CD8-positive, alpha-beta memory T cell (primary cell): ENCODE measurements at regions not wholly inside any gene's neighbourhood (a gene's known extent, or its start where the extent isn't known, plus 50 kb on each side); places are given as distances from the start of the nearest gene placed in this dataset.
"Not testable (repeated sequence)": the region's sequence is repeated elsewhere in the genome, so short reads cannot be mapped to it uniquely, and the experiment has no call there.

Experiments
- CTCF ChIA-PET: fragments of 350-600 bp; sonication (Branson Sonifier 250); formaldehyde crosslinking; loops from one replicate; lab custom pipeline; 2021; ENCODE audit warnings: antibody characterized with exemption; lab: Charles Lee
- POLR2A ChIA-PET: fragments of 350-600 bp; sonication (Branson Sonifier 250); formaldehyde crosslinking; loops from one replicate; lab custom pipeline; 2021; ENCODE audit warnings: antibody characterized with exemption; lab: Charles Lee
- DNase-seq, 5 donors: peaks; one replicate each; pipeline versions ENCODE4 v3.0.0 to v3.0.0-alpha.2; 2020 to 2022; ENCODE audit warnings: mixed read lengths in 1 of 5
- H3K27ac ChIP-seq: one replicate; pipeline ENCODE4 v1.7.0; 2013; ENCODE audit warnings: low read depth, mild to moderate bottlenecking, low read length, moderate library complexity
- H3K27me3 ChIP-seq: 2 replicates; pipeline ENCODE4 v1.7.0; 2013; ENCODE audit warnings: low read length, mild to moderate bottlenecking; ENCODE audit not compliant: insufficient read depth, poor library complexity, severe bottlenecking
- H3K36me3 ChIP-seq: 2 replicates; pipeline ENCODE4 v1.7.0; 2013; ENCODE audit warnings: mild to moderate bottlenecking, low read length, moderate library complexity; ENCODE audit not compliant: insufficient read depth
- H3K4me1 ChIP-seq: 2 replicates; pipeline ENCODE4 v1.7.0; 2013; ENCODE audit warnings: mild to moderate bottlenecking, low read length, moderate library complexity; ENCODE audit not compliant: insufficient read depth
- H3K4me3 ChIP-seq: 2 replicates; pipeline ENCODE4 v1.7.0; 2013; ENCODE audit warnings: mild to moderate bottlenecking, low read length
- H3K9me3 ChIP-seq: 2 replicates; pipeline ENCODE4 v1.7.0; 2013; ENCODE audit warnings: mild to moderate bottlenecking, low read length
- H3K27ac Mint-ChIP-seq, 8 donors: one replicate each; pipeline ENCODE4 v1.8.0; 2020 to 2021; ENCODE audit warnings: mixed read lengths in 8 of 8, mild to moderate bottlenecking in 6 of 8, inconsistent platforms in 3 of 8, moderate library complexity in 3 of 8
- H3K27me3 Mint-ChIP-seq, 2 donors: one replicate each; pipeline ENCODE4 v1.8.0; 2020 to 2021; ENCODE audit warnings: mixed read lengths in 2 of 2, mild to moderate bottlenecking in 1 of 2, moderate library complexity in 1 of 2
- H3K36me3 Mint-ChIP-seq, 3 donors: one replicate each; pipeline ENCODE4 v1.8.0; 2020 to 2021; ENCODE audit warnings: mixed read lengths in 3 of 3, inconsistent platforms in 1 of 3, mild to moderate bottlenecking in 1 of 3
- H3K4me1 Mint-ChIP-seq, 3 donors: one replicate each; pipeline ENCODE4 v1.8.0; 2020 to 2021; ENCODE audit warnings: mixed read lengths in 3 of 3, inconsistent platforms in 1 of 3, mild to moderate bottlenecking in 1 of 3
- H3K4me3 Mint-ChIP-seq, 7 donors: one replicate each; pipeline ENCODE4 v1.8.0; 2020 to 2021; ENCODE audit warnings: mixed read lengths in 7 of 7, mild to moderate bottlenecking in 6 of 7, moderate library complexity in 4 of 7, inconsistent platforms in 2 of 7
- H3K9me3 Mint-ChIP-seq, 5 donors: one replicate each; pipeline ENCODE4 v1.8.0; 2020 to 2022; ENCODE audit warnings: mixed read lengths in 5 of 5, mild to moderate bottlenecking in 3 of 5, moderate library complexity in 2 of 5, inconsistent platforms in 1 of 5

DNA sequence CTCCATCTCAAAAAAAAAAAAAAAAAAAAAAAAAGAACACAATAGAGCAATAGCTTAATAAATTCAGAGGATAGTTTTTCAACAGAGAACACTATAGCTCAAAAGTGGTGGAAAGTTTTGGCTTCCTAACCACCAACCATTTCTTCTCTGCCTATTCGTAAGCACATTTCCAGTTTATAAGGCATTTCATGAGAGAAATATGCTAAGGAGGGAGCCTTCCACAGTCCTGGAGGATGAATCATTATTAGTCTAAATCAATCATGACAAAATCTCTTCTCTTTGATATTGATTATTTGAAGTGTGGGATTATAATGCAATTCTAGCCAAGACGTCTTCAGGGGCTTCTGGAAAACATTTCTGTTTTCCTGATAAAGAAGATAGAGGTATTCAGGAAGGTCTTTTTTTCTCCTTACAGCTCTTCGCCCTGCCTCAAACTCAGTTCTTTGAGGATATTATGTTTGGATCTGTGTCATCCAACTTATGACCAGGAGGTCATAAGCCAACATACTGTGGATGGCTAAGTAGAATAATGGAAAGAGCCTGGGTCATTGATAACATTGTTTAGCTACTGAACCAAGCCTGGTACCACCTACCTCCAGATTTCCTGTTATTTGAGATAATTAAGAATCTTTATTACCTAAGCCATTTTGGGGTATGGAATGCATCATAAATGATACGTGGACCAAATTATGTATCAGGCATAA is 207.3 kb downstream of the TRIB2 start:
- ChIA-PET CTCF (no interaction called here), POLR2A (no interaction called here)
- no peak overlapping the region for H3K4me3 Mint-ChIP-seq
- Histone ChIP-seq H3K4me1 (no peaks in the 10 kb centered on the region), H3K27me3 (no peaks in the 10 kb centered on the region), H3K4me3 (no peak overlapping the region), H3K36me3 (no peaks in the 10 kb centered on the region), H3K9me3 (no peaks in the 10 kb centered on the region), H3K27ac (no peak overlapping the region)
- H3K4me1 Mint-ChIP-seq, result peaks cover 0 to 8% (median 4%) of the 10 kb centered on the region in 3 donors
- no peak for DNase-seq
- no peaks in the 10 kb centered on the region for H3K9me3 Mint-ChIP-seq
- H3K36me3 Mint-ChIP-seq, result peaks cover 0 to 11% (median 0%) of the 10 kb centered on the region in 3 donors
- H3K27ac Mint-ChIP-seq, result no peak overlapping the region
- H3K27me3 Mint-ChIP-seq, result peaks cover 1 to 8% of the 10 kb centered on the region in 2 donors

DNA sequence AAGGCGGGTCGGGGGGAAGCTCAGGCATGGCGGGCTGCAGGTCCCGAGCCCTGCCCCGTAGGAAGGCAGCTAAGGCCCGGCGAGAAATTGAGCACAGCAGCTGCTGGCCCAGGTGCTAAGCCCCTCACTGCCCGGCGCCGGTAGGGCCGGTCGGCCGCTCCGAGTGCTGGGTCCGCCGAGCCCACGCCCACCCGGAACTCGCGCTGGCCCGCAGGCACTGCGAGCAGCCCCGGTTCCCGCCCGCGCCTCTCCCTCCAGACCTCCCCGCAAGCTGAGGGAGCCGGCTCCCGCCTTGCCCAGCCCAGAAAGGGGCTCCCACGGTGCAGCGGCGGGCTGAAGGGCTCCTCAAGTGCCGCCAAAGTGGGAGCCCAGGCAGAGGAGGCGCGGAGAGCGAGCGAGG is 209.9 kb downstream of the TRIB2 start:
- POLR2A ChIA-PET, result not testable (repeated sequence)

DNA sequence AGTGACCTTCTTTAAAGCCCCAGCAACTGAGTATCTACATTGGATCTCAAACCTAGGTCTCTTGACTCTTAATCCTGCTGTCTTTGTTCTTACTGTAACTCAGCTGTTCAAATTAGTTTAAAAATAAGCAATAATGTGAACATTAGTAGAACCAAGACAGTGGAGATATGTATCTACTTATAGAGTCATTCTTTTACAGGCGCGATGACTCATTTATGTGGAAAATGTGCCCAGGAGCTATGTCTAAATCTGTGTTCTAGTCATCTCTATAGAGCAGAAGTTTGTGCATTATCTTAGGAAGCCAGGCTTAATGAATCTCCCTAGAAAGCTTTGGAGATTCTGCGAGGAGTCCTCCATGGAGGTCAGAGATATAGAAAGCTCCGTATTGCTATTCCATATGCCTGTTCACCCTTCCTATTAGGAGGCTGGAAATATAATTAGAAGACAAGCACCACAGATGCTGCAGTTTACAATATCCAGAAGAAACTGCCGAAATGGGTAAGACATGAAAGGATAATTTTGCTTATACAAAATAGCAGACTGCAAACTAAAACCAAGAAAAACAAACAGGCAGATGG is 211.6 kb downstream of the TRIB2 start:
- no peak overlapping the region for H3K27ac ChIP-seq
- ChIA-PET CTCF (interaction anchor here (0.9 to 4.9 kb wide), 2 partner anchors 212 to 1064 kb away, joined by 4 to 45 read pairs; partner anchors contain the start of gene TRIB2), POLR2A (no interaction called here)
- no peaks in the 10 kb centered on the region for H3K36me3 ChIP-seq
- Mint-ChIP-seq H3K9me3 (no peaks in the 10 kb centered on the region), H3K36me3 (peaks cover 0 to under 1% (median 0%) of the 10 kb centered on the region in 3 donors), H3K4me3 (no peak overlapping the region), H3K4me1 (peaks cover 5 to 15% (median 7%) of the 10 kb centered on the region in 3 donors), H3K27ac (no peak overlapping the region), H3K27me3 (peaks cover 0 to 1% of the 10 kb centered on the region in 2 donors)
- no peaks in the 10 kb centered on the region for H3K4me1 ChIP-seq
- H3K27me3 ChIP-seq, result no peaks in the 10 kb centered on the region
- no peak for DNase-seq
- no peak overlapping the region for H3K4me3 ChIP-seq
- no peaks in the 10 kb centered on the region for H3K9me3 ChIP-seq

More for the DNA sequence above, 209.9 kb downstream of the TRIB2 start:
- H3K9me3 Mint-ChIP-seq, H3K36me3 ChIP-seq, H3K27me3 Mint-ChIP-seq, H3K4me1 ChIP-seq, H3K27me3 ChIP-seq, DNase-seq, H3K27ac ChIP-seq, H3K27ac Mint-ChIP-seq, H3K4me3 ChIP-seq, H3K36me3 Mint-ChIP-seq, CTCF ChIA-PET, H3K4me3 Mint-ChIP-seq, H3K9me3 ChIP-seq: not testable (repeated sequence)
- peaks cover 5 to 15% (median 7%) of the 10 kb centered on the region in 3 donors for H3K4me1 Mint-ChIP-seq

DNA sequence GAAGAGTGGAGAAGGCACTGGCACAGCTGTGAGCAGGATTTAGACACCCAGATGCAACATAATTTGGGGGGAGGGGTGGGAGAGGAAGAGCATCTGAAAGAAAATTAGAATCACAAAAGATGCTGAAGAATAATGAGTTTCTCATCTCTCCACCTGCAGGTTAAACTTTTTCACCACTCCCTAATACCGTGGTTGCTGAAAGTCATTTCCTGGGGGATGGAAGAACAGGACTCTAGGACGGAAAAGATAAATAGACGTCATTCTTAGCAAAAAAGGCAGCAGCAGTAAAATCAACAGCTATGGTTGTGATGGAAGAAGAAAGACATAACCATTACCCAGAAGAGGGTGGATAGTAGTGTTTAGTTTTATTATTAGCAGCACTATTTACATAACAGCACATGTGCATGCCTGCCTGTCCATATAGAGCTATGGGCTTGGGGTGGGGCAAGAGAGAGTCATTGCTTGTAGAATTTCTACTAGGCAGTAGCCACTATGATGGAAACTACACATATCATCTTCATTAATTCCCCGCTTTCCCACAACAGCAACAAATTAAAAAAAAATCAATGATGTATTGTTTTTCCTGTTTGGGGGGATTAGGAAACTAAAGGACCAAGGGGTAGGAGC is 212.2 kb downstream of the TRIB2 start:
- H3K4me1 ChIP-seq, result no peaks in the 10 kb centered on the region

DNA sequence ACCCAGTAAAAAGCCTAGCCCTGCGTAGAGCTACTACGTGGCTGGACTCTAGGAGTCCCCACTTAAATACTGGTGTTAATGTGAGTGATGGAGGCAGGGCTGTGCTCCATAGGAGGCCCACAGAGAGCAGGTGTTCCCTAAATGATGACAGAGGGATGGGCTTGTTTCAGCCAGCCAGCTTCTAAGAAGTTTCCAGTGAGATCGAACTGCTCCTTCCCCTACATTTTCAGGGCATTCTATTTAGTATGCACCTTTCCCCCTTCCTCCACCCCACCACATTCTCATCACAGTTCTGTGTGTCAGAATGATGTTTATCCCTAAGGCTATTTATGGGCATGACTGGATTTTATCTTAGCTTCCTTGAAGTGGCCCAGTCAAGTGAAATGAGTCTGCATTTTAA is 213.0 kb downstream of the TRIB2 start:
- POLR2A ChIA-PET, result no interaction called here
- H3K36me3 Mint-ChIP-seq, result no peaks in the 10 kb centered on the region
- no peak overlapping the region for H3K4me3 Mint-ChIP-seq
- peaks cover 5 to 15% (median 7%) of the 10 kb centered on the region in 3 donors for H3K4me1 Mint-ChIP-seq
- no peak for DNase-seq
- H3K9me3 Mint-ChIP-seq, result no peaks in the 10 kb centered on the region
- CTCF ChIA-PET, result interaction anchor here (0.9 to 4.9 kb wide), 11 partner anchors 9 to 1100 kb away, joined by 3 to 45 read pairs (median 4); partner anchors contain the start of gene TRIB2
- H3K27ac ChIP-seq, result no peak overlapping the region
- H3K9me3 ChIP-seq, result no peaks in the 10 kb centered on the region
- no peaks in the 10 kb centered on the region for H3K4me1 ChIP-seq
- H3K27ac Mint-ChIP-seq, result no peak overlapping the region
- no peak overlapping the region for H3K4me3 ChIP-seq
- H3K36me3 ChIP-seq, result no peaks in the 10 kb centered on the region
- no peaks in the 10 kb centered on the region for H3K27me3 ChIP-seq
- peaks cover 0 to 1% of the 10 kb centered on the region in 2 donors for H3K27me3 Mint-ChIP-seq

More for the DNA sequence above, 212.2 kb downstream of the TRIB2 start:
- DNase-seq, result no peak
- POLR2A ChIA-PET, result no interaction called here
- H3K9me3 Mint-ChIP-seq, result no peaks in the 10 kb centered on the region
- no peak overlapping the region for H3K4me3 ChIP-seq
- no peak overlapping the region for H3K27ac ChIP-seq
- H3K4me3 Mint-ChIP-seq, result no peak overlapping the region
- peaks cover 5 to 15% (median 7%) of the 10 kb centered on the region in 3 donors for H3K4me1 Mint-ChIP-seq
- H3K27ac Mint-ChIP-seq, result peak overlapping the region in 1 of 8 donors; percentile 4
- CTCF ChIA-PET, result interaction anchor here (1.1 to 4.9 kb wide), 5 partner anchors 32 to 513 kb away, joined by 3 to 45 read pairs (median 4); partner anchors contain the start of gene TRIB2
- H3K27me3 Mint-ChIP-seq, result peaks cover 0 to 1% of the 10 kb centered on the region in 2 donors
- H3K36me3 ChIP-seq, result no peaks in the 10 kb centered on the region
- no peaks in the 10 kb centered on the region for H3K36me3 Mint-ChIP-seq
- H3K27me3 ChIP-seq, result no peaks in the 10 kb centered on the region
- H3K9me3 ChIP-seq, result no peaks in the 10 kb centered on the region

DNA sequence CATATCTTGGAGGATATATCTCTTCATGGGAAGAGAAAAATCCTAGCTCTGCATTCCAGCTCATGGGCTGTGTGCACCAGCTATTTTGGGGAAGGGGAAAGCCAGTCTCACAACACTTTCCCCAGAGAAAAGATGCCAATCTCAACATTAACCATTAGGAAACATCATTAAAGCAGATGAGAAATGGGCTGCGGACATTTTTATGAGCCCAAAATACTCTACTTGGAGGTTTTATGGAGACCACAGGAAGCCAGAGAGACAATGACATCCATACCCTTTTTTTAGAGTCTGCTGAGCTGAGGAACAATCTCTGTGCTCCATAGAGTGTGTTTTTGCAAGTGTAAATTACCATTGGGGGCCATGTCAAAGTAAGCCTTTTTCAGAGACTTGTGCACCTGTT is 213.7 kb downstream of the TRIB2 start:
- Histone ChIP-seq H3K4me1 (no peaks in the 10 kb centered on the region), H3K9me3 (no peaks in the 10 kb centered on the region), H3K36me3 (no peaks in the 10 kb centered on the region), H3K4me3 (no peak overlapping the region), H3K27me3 (no peaks in the 10 kb centered on the region), H3K27ac (no peak overlapping the region)
- peaks cover 0 to 1% of the 10 kb centered on the region in 2 donors for H3K27me3 Mint-ChIP-seq
- DNase-seq, result no peak
- ChIA-PET CTCF (interaction anchor here (0.7 to 4.9 kb wide), 35 partner anchors 9 to 1101 kb away, joined by 3 to 45 read pairs (median 3); partner anchors contain the start of gene TRIB2), POLR2A (interaction anchor here (0.6 kb wide), 1 partner anchor 23 kb away, joined by 3 read pairs; no protein-coding TSS in a partner anchor)
- H3K36me3 Mint-ChIP-seq, result no peaks in the 10 kb centered on the region
- no peak overlapping the region for H3K27ac Mint-ChIP-seq
- H3K4me3 Mint-ChIP-seq, result no peak overlapping the region
- no peaks in the 10 kb centered on the region for H3K9me3 Mint-ChIP-seq
- H3K4me1 Mint-ChIP-seq, result peaks cover 5 to 15% (median 7%) of the 10 kb centered on the region in 3 donors

DNA sequence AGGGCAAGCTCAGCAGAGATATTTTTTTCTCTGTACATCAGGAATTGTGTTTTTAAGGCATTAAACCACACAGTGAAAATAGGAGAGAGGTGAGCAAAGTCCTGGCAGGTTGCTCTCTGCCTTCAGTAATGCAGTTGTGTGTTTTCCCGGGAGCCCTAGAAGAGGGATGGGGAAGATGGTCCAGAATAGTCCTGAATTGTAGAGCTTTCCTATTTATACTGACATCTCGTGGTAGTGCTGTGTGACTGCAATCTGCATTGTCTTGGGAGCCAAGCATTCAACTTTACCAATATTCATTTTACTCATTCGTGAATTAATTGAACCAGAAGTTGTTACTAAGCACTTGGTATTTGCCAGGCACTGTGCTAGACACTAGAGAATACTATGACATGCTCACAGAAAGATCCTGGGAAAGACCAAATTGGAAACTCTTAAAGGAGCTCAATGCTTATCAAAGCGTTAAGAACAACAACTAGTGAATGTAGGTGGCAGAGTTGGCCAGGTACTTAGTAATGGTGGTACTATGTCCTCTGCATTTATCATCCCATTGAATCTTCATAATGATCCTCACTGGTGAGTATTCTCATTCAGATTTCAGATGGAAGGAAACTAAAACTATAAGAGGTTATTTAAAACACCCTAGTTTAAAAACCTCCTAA is 214.6 kb downstream of the TRIB2 start:
- Histone ChIP-seq H3K9me3 (no peaks in the 10 kb centered on the region), H3K4me1 (no peaks in the 10 kb centered on the region), H3K27ac (no peak overlapping the region), H3K36me3 (no peaks in the 10 kb centered on the region), H3K27me3 (no peaks in the 10 kb centered on the region), H3K4me3 (no peak overlapping the region)
- no peak overlapping the region for H3K4me3 Mint-ChIP-seq
- peak in 1 of 5 donors; percentile 25 for DNase-seq
- H3K9me3 Mint-ChIP-seq, result no peaks in the 10 kb centered on the region
- ChIA-PET CTCF (interaction anchor here (0.7 to 4.9 kb wide), 39 partner anchors 8 to 1102 kb away, joined by 3 to 45 read pairs (median 3); partner anchors contain the start of gene TRIB2), POLR2A (interaction anchor here (0.6 to 1.5 kb wide), 2 partner anchors 74 to 214 kb away, joined by 3 to 9 read pairs; partner anchors contain the start of gene TRIB2)
- H3K27ac Mint-ChIP-seq, result no peak overlapping the region
- peaks cover 5 to 15% (median 7%) of the 10 kb centered on the region in 3 donors for H3K4me1 Mint-ChIP-seq
- peaks cover 0 to 1% of the 10 kb centered on the region in 2 donors for H3K27me3 Mint-ChIP-seq
- no peaks in the 10 kb centered on the region for H3K36me3 Mint-ChIP-seq
